GM19023 (cell line): ENCODE measurements at regions not wholly inside any gene's neighbourhood (a gene's known extent, or its start where the extent isn't known, plus 50 kb on each side); places are given as distances from the start of the nearest gene placed in this dataset.
"Not testable (repeated sequence)": the region's sequence is repeated elsewhere in the genome, so short reads cannot be mapped to it uniquely, and the experiment has no call there.

Source experiments
- ATAC-seq: cut with Tn5 transposase; IDR thresholded peaks from one replicate; pipeline ENCODE4 v1.9.1; 2021; ENCODE audit warnings: mild to moderate bottlenecking, moderate library complexity; ENCODE audit not compliant: unreplicated experiment

DNA sequence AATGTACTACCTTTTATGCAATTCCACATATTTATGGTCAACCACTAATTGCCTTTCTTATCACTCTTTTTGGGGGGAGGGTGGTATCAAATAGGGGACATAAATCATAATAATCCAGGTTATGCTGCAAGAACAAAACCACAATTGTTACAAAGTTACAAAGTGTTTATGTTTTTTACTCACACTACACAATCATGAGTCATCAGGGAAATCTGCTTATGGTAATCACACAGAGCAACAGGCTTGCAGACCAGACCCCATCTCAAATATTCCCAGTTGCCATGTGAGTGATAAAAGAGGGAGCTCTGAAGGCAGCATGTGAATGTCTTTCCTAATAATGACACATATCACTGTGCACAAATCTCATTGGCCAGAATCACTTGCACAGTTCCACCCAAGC is 304.7 kb upstream of the TMEFF2 start:
- no peak for ATAC-seq

DNA sequence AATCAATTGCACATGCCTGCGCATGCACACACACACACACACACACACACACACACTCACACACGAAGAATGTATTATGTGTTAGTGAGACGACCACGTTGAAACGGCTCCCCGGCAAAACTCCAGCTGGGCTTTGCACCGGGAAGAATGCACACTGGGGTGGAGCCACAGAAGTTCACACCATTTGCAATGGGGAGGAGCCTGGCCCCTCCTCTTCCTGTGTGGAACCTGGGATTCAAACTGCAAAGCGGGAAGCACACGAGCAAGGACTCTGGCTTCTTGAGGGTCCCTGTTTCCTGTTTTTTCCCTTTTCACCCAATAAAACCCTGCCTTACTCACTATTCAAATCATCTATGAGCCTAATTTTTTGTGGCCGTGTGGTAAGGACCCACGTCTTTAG is 304.0 kb upstream of the TMEFF2 start:
- no peak for ATAC-seq

DNA sequence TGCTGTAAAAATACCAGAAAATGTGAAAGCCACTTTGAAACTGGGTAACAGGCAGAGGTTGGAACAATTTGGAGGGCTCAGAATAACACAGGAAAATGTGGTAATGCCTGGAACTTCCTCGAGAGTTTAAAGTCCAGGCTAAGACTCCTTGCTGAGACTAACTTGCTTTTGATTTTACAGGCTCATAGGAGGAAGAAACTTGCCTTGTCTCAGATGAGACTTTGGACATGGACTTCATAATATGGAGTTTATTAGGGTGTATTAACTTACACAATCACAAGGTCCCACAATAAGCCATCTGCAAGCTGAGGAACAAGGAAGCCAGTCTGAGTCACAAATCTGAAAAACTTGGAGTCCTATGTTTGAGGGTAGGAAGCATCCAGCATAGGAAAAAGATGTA is 293.4 kb upstream of the TMEFF2 start:
- ATAC-seq, result not testable (repeated sequence)

DNA sequence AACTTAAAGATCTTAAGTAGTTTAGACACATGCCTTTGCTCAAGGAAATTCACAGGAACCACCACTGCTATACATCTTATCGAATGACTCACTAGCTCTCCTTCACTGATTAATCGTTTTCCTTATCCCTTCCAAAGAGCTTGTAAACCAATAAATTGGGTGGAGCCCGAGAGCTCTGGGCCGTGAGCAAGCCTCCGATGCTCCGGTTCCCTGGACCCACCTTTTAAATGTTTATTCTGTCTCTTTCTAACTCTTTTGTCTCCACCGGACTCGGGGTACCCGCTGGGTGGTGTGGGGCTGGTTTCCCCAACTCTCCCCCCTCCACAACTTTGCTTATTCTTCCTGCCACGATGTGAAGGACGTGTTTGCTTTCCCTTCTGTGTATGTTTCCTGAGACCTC is 292.9 kb upstream of the TMEFF2 start:
- no peak for ATAC-seq

DNA sequence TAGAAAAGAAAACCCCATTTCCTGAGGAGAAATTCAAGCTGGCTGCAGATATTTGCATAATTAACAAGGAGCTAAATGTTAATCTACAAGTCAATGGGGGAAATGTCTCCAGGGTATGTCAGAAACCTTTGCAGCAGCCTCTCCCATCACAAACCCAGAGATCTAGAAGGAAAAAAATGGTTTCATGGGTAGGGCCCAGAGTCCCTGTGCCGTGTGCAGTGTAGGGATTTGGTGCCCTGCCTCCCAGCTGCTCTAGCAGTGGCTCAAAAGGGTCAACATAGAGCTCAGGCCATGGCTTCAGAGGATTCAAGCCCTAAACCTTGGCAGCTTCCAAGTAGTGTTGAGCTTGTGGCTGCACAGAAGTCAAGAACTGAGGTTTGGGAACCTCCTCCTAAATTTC is 290.2 kb upstream of the TMEFF2 start:
- ATAC-seq, result no peak

DNA sequence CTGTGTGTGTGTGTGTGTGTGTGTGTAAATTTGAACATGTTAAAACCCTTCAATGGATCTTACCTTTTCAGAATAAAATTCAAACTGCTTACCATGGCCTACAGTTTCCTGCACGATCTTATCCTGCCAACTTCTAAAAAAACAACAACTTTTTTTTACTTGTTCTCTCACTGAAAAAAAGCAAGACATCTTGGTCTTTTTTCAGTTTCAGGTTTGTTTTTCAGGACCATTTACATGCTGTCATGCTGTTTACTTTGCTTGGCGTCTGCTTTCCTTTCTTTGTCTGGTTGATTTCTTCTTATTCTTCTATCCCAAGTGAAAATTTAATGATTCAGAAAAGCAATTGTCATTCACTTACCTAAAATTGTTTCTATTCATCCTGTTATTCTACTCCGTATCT is 286.3 kb upstream of the TMEFF2 start:
- no peak for ATAC-seq

DNA sequence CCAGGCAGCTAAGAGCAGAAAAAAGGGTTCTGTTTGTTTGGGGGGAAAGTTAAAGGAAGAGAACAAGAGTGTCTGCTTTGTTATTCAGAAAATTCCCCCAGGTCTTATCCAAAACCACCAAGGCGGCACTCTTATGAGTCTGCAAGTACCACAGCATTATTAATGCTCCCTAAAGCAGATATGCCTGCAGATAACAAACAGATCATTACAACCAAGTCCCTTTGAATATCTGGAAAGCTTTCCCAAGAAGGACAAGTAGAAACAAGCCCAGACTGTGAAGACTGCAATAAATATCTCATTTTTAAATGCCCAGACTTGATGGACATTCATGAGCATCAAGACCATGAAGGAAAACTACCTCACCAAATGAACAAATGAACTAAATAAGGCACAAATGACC is 278.6 kb upstream of the TMEFF2 start:
- ATAC-seq, result no peak

DNA sequence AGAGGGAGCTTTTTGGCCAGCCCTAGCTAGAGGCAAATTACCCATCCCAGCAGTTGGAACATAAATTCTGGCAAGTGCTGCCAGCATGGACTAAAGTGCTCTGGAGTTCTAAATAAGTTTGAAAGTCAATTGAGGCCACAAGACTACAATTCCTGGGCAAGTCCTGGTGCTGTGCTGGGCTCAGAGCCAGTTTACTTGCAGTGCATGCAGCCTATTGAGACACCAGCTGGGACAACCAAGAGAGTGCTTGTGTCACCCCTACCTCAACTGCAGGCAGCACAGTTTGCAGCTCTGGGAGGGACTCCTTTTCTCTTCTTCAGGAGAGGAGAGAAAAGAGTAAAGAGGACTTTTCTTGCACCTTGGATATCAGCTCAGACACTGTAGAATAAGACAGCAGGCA is 277.2 kb upstream of the TMEFF2 start:
- no peak for ATAC-seq

DNA sequence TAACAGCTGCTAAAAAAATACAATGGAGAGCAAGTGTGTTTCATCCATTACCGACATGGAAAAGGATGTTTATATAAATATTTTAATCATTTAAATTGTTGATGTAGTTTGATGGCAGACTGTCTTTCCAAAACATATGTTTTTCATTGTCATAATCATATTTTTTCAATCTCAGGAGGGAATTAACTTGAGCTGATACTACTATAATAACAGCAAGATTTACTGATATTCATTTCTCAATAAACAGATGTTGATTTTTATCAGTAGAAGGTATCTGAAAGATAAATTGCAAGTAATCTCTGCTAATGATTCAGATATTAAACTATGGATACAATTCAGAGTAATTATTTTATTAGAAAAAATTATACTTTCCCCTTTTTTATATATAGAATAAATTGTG is 274.9 kb upstream of the TMEFF2 start:
- no peak for ATAC-seq

DNA sequence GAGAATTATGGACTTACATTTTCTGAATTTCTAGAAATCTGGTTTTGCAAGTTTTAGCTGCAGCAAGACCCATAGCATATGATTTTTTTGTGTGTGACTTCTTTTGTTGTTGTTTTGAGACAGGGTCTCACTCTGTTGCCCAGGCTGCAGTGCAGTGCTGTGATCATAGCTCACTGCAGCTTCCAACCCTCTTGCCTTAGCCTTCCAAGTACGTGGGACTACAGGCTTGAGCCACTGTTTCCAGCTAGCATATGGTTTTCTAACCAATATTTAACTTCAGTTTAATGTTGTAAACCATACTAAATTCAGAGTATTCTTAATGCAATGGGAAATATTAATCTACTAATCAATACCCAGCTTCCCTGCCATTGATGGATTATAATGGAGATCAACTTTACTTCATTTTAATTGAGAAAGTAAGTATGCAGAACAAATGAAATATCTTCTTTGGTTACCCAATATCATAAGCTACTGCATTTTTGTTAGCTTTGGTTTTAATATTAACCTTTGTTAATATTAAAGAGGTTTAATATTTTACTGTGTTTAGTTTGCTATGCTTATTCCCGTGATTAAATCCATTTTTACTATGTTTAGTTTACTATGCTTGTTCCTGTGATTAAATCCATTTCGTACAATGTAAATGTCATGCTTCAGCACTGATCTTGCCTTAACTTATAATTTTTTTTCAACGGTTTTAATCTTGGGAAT is 273.4 kb upstream of the TMEFF2 start:
- no peak for ATAC-seq

DNA sequence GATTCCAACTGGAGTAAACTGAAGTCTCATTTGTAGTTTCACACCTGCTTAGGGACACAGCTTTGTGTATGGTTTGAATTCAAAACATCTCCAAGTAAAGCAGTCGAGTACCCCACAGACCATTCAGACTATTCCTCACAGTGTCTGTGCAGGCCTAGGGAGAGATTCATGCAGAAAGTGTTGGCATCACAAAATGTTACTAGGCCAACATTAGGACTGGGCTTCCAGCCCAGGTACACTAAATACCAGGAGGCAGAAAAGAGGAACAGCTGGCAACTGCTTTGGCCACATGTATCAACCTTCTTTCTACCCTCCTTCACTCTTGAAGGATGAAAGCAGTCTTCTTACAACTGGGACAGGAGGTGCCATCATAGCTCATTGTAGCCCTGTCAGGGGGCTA is 270.4 kb upstream of the TMEFF2 start:
- ATAC-seq, result no peak

DNA sequence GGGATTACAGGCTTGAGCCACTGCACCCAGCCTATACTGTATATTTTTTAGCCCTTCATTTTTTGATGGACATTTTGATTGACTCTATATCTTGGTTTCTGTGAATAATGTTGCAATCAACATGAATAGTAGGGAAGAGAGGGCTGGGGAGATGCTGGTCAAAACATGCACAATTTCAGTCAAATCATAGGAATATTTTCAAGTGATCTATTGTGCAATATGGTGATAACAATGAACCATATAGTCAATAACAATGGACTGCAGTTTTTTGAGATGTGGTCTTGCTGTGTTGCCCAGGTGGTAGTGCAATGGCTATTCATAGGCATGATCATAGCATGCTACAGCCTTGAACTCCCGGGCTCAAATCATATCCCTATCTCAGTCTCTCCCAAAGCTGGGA is 264.7 kb upstream of the TMEFF2 start:
- ATAC-seq, result no peak

DNA sequence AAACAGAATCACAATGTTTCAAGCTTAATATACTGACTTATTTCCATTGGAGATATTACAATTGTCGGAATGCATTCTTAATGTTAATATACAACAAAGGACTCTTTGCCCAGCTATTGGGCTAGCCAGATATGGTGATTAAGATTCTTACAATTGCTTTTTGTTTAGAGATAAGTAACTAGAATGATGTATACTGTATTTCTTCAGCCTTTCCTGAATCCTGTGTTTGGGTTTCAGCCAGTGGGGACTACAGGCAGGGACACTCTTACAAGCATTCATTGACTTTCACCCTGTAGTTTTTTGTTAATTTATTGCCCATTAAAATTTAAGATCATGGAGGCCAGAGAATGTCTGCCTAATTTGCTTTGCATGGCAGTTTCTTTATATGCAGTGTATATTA is 254.1 kb upstream of the TMEFF2 start:
- ATAC-seq, result no peak

DNA sequence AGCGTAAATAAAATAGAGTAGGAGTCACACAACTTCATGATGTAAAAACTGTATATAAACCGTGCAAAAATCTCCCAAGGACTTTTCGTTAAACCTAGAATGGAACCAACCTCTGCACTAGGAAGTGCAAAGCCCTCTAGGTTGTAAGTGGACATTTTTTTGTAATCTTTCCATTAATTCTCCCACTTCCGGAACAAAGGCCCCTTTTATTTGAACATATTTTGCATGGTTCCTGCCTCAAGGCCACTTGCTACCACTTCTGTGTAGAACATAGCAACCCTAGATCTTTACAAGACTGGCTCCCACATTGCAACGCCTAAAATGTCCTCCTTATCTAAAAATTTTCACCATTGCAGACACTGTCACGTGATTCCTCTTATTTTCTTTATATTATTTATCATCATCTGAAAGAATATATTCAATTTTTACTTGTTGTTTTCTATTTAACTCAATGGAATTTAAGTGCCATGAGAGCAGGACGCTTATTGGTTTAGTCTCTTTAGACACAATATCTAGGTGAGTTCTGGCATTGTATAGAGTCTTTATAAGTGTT is 249.6 kb upstream of the TMEFF2 start:
- ATAC-seq, result no peak

DNA sequence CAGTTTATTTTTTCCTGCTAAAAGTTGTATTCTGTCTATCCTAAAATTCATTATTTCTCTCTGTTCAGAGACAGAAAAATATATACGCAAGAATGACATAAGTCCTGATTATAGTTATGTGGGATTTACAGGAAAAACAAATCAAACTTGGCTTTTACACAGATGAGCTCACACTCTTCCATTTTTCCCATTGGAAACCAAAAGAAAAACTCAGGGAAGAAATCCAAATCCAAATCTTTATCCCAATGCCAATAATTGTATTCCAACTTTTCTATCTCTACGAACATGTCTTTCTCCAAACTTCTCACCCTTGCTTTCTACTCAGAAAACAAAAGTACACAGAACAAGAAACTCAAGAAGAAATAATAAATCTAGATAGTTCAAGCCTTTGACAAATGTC is 249.1 kb upstream of the TMEFF2 start:
- ATAC-seq, result no peak

DNA sequence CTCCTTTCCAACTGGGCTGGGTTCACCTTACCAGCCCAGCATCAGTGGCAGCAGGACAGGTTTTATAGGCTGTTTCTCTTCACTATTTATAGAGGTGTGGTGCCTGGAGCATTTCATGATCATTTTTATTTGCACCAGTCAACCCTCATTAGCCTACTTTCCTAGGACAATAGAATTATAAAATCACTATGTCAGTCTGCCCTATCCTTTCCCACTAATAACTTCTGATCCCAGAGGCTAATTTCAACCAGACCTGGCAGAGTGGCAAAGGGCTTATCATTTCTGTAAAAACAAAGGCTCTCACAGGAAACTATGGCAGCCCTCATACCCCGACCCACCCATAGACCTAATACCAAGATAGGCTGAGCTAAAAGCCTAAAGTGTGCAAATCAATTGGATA is 243.5 kb upstream of the TMEFF2 start:
- no peak for ATAC-seq

DNA sequence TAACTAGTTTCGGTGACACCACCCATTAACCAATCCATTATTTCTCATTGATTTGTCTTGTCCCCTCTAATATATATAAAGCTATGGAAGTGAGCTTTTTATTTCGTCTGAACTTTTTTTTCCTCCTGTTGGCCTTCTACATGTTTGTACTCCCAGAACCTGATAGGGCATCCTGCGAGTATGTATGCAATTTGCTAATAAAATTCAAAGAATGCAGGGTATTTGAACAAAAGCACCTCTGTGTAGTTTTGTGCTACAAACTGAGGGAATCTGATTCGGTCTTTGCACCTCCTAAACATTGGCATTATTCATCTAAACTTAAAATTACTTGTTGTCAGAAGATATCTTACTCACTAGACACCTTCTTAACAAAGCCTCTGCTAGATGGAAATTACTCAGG is 242.9 kb upstream of the TMEFF2 start:
- no peak for ATAC-seq

DNA sequence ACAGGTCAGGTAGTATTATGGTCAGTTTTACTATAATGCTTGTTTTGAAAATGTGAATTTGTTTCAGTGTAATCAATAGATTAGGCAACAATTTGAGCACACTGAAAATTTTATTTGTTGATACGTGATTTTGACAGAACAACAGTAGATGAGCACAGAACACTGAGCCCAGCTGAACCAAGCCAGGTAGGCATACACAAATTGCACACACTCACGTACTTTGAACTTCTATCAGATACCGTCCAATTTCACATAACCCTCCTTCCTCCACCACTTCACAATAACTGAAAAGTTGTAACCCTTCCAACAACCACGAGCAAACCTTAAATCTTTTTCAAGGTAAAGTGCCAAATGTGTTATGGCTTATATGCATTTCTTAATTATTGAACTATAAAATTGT is 229.5 kb upstream of the TMEFF2 start:
- ATAC-seq, result no peak

DNA sequence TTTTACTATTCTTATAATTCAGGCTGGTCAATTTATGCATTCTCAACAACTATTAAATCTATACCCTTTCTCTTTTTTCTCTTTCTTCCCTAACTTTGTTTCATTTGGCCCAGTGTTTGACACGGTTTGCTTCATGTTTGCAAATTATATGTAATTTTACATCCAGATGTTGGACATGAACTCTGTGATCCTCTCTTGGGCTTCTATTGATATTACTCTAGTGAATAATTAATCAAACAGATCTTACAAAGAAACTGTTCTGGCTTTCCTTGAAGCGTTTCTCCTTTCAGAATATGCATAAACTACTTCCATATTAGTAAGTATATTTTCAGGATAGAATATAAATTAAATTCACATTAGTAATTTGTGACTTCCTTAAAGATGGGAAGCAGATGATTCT is 225.1 kb upstream of the TMEFF2 start:
- ATAC-seq, result no peak

DNA sequence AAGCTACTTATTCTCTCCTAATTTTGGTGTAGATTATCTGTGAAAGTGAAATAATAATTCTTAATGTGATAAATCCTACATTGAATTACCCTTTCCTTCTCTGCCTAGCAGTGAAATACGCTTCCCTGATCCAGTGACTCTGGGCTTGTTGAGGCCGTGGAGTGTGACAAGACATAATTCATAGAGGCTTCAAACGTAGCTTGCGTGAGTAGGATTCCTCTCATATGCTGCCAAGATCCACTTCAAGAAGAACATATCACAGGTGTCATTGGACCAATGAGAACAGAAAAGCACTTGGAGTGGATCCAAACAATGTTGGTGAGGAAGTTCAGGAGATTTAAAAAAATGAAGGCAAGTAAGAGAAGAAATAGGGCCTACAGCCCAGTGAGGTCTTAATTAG is 221.3 kb upstream of the TMEFF2 start:
- ATAC-seq, result no peak

DNA sequence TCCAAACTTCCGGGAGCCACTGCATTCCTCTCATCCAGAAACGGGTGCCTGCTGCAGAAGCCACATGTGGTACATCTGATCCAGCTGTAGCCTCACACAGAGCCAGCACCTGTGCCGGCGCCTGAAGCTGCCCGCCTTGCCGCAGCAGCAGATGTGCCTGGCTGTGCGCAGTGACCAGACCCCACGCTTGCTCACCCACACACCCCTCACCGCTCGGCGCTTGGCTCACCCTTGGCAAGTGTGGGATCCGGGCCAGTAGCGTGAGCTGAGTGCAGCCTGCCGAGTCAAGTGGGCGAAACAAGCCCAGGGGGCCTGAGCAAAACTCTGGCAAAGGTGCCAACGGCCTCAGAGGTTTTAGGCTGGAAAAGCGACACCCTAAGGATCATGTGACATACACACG is 220.1 kb upstream of the TMEFF2 start:
- no peak for ATAC-seq

DNA sequence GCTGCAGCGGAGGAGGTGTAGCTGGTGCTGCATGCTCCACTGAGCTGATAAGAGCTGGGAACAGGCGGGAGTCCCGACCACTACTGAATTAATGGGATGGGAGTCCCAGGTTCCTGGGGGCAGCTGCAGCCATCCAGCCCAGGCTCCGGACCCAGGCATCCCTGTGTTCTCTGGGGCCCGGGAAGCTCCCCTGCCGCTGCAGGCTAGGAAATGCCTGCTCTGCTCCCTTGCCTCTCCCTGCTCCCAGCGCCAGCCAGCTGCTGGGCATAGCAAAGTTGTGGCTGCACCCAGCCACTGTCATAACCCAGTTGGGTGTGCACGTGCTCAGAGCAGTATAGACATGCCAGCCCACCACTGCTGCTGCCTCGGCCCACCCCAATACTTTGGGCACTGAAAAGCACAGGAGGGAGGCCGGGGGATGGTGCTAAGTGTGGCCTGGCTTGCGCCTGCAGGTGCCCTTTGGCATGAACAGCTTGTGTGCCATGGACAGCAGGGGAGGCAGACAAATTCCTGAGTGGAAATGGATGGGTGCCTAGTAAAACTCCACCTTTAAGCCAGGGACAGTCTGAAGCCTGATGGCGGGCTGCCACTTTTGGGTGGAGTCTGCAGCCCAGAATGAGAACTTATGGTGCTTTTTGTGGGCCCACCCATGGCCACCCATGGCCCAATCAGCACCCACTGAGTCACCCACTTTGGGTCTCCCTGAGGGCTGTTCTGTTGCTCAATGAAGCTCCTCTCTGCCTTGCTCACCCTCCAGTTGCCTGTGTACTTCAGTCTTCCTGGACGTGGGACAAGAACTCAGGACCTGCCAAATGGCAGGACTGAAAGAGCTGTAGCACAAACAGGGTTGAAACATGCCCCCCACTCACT is 219.3 kb upstream of the TMEFF2 start:
- ATAC-seq, result no peak
